ENCODE measurements at regions not wholly inside any gene's neighbourhood (a gene's known extent, or its start where the extent isn't known, plus 50 kb on each side); places are given as distances from the start of the nearest gene placed in this dataset.

DNA sequence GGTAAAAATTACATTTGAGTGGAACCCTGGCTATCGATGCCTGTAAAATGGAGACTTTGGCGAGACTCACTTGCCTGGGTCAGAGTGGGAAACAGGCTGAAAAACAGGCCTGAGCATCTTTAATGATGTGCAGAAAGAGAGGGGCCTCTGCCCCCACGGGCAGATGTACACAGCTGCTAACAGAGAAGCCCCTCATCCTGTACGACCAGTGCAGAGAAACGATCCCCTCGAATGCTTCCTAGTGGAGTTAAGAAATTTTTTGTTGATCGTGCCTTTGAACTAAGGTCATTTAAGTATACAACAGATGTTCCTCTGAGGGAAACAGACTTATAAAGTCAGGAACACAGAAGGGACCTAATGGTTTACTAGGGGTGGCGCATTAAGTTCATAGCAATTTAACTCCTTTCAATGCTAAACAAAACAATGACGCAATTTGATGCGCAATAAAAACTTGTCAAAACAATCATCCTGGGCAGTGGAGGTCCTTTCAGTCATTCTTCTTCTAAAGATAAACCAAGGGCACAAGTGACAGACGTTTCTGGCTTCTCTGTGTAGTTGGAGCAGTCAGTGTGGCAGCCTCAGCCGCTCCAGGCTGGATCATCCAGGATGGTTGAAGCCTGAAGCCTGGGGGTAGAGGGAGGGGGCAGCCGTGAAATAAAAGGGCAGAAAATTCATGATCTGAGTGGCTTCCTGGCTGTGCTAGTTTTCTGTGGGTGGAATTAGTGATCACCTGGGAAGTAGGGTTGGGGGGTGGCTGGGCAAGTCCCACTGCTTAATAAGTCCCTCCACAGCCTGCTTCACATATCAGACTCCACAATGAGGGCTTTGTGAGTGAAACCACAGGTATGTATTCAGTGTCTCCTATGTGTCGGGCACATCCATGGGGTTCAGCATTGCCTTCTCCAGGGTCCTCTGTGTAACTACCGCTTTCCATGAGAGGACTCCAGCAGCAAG lies 50.8 kb upstream of the MRPS22 start:
- H2AK5ac ChIP-seq (ENCODE audit: low read depth, low read length): peak overlapping the region; percentile 57; the same call in 1 of the 2 replicates
- BruUV-seq (replicated peaks): no TSS peak
- H2BK20ac ChIP-seq (ENCODE audit: low read depth, low read length): peak overlapping the region; percentile 84
- peaks cover 8% of the 10 kb centered on the region; the same call in 1 of the 2 replicates for H3K9me1 ChIP-seq (ENCODE audit: insufficient read depth, low read length)
- peak overlapping the region; percentile 81 for H3K18ac ChIP-seq (ENCODE audit: low read depth, low read length)
- CTCF ChIA-PET: interaction anchor here (1.3 to 1.6 kb wide), 2 partner anchors 36 to 182 kb away, joined by 3 to 6 read pairs; no protein-coding TSS in a partner anchor
- in situ Hi-C loops (cut with MboI; ENCODE audit: low sequenced_read_pairs) (no loop called here), dilution Hi-C loops (cut with HindIII; ENCODE audit: low sequenced_read_pairs, unreplicated experiment) (no loop called here), intact Hi-C loops (cut with micrococcal nuclease) (no loop called here)
- 18% methylated on average over 3 of the region's 15 CpGs; no CpG with 5 or more reads in 1 of the 2 experiments for WGBS, 2 experiments (ENCODE audit: extremely low coverage in 2 of 2, insufficient read length in 1 of 2)
- peak overlapping the region; percentile 45 for H2AFZ ChIP-seq (replicated peaks; ENCODE audit: low read length, poor library complexity)
- peak overlapping the region; percentile 85; the same call in 1 of the 3 replicates for H2BK15ac ChIP-seq (ENCODE audit: low read depth, low read length)
- POLR2A ChIA-PET (ENCODE audit: unreplicated experiment): interaction anchor here (1.6 kb wide), 1 partner anchor 8 kb away, joined by 6 read pairs; no protein-coding TSS in a partner anchor
- H3K4ac ChIP-seq (ENCODE audit: low read depth, low read length): peak overlapping the region; percentile 86
- H3K27ac ChIP-seq (ENCODE audit: insufficient read depth, low read length): peak overlapping the region; percentile 80
- peak overlapping the region; percentile 59 to 79 for H4K8ac ChIP-seq (ENCODE audit: low read depth in 2 of 2, low read length in 2 of 2)
- H3K9me3 ChIP-seq (ENCODE audit: control insufficient read depth, insufficient read depth, low read length): peaks cover 2% of the 10 kb centered on the region; the same call in 1 of the 2 replicates
- H4K5ac ChIP-seq (ENCODE audit: low read depth, low read length): peak overlapping the region; percentile 92
- peak overlapping the region; percentile 34; the same call in 1 of the 2 replicates for H3K56ac ChIP-seq (ENCODE audit: extremely low read depth, insufficient read depth, low read length)
- peak overlapping the region; percentile 61 for H3K14ac ChIP-seq (replicated peaks; ENCODE audit: low read depth, low read length)
- TF ChIP-seq NFE2L2 (IDR thresholded peaks at IDR 0.05; ENCODE audit: low read depth, low read length): no peak
- no peak for TF ChIP-seq CHD1 (IDR thresholded peaks at IDR 0.05; ENCODE audit: low read depth, low read length)
- no peak for TF ChIP-seq MAFK (IDR thresholded peaks at IDR 0.05; ENCODE audit: low read depth, low read length)
- TF ChIP-seq, protein P1, sequence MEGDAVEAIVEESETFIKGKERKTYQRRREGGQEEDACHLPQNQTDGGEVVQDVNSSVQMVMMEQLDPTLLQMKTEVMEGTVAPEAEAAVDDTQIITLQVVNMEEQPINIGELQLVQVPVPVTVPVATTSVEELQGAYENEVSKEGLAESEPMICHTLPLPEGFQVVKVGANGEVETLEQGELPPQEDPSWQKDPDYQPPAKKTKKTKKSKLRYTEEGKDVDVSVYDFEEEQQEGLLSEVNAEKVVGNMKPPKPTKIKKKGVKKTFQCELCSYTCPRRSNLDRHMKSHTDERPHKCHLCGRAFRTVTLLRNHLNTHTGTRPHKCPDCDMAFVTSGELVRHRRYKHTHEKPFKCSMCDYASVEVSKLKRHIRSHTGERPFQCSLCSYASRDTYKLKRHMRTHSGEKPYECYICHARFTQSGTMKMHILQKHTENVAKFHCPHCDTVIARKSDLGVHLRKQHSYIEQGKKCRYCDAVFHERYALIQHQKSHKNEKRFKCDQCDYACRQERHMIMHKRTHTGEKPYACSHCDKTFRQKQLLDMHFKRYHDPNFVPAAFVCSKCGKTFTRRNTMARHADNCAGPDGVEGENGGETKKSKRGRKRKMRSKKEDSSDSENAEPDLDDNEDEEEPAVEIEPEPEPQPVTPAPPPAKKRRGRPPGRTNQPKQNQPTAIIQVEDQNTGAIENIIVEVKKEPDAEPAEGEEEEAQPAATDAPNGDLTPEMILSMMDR (conservative IDR thresholded peaks at IDR 0.05; ENCODE audit: low read depth, low read length): no peak
- peak; percentile 81 for TF ChIP-seq CEBPB (IDR thresholded peaks at IDR 0.05; ENCODE audit: low read depth, low read length)
- H2BK5ac ChIP-seq (ENCODE audit: low read depth, low read length, poor library complexity, severe bottlenecking): peak overlapping the region; percentile 61
- peaks cover 25% of the 10 kb centered on the region for H3K4me1 ChIP-seq (ENCODE audit: control insufficient read depth, insufficient read depth, low read length)
- peak overlapping the region; percentile 77 for H4K91ac ChIP-seq (ENCODE audit: insufficient read depth, low read depth, low read length)
- H2BK120ac ChIP-seq (ENCODE audit: low read depth, low read length): peak overlapping the region; percentile 81
- peak; percentile 69 for DNase-seq
- no peak overlapping the region for H2AK9ac ChIP-seq (replicated peaks; ENCODE audit: low read depth, low read length, poor library complexity)
- no peak overlapping the region for H3K9ac ChIP-seq (ENCODE audit: low read depth, low read length)
- H3K4me3 ChIP-seq (ENCODE audit: insufficient read depth, low read depth, low read length): no peak overlapping the region
- H3K23ac ChIP-seq (ENCODE audit: low read depth, low read length): peak overlapping the region; percentile 66
- peak overlapping the region; percentile 10; the same call in 1 of the 2 replicates for H3K4me2 ChIP-seq (ENCODE audit: low read depth, low read length)
- H3K79me1 ChIP-seq (ENCODE audit: low read depth in 1 of 2, low read length in 2 of 2): no peaks in the 10 kb centered on the region
- no peaks in the 10 kb centered on the region for H4K20me1 ChIP-seq (ENCODE audit: insufficient read depth, low read length)
- H3K27me3 ChIP-seq (ENCODE audit: control insufficient read depth, insufficient read depth, low read length): no peaks in the 10 kb centered on the region
- ATAC-seq (ENCODE audit: low read depth): peak; percentile 60
- no peaks in the 10 kb centered on the region for H3K36me3 ChIP-seq (ENCODE audit: control insufficient read depth, insufficient read depth, low read length)

Measured in IMR-90 (cell line).